ENCODE measurements at regions not wholly inside any gene's neighbourhood (a gene's known extent, or its start where the extent isn't known, plus 50 kb on each side); places are given as distances from the start of the nearest gene placed in this dataset.
"Not testable (repeated sequence)": the region's sequence is repeated elsewhere in the genome, so short reads cannot be mapped to it uniquely, and the experiment has no call there.

- H3K9me3 ChIP-seq (ENCODE audit: control insufficient read depth in 2 of 2, insufficient read depth in 1 of 2, low read depth in 1 of 2, low read length in 1 of 2); H3K27ac ChIP-seq (ENCODE audit: low read depth in 1 of 3, low read length in 2 of 3); DNase-seq; H3K4me1 ChIP-seq (ENCODE audit: control insufficient read depth in 3 of 3, insufficient read depth in 2 of 3, low read depth in 1 of 3, low read length in 2 of 3); H3K4me3 ChIP-seq (ENCODE audit: low read depth in 1 of 3, low read length in 3 of 3); FAIRE-seq; H3K36me3 ChIP-seq (ENCODE audit: control insufficient read depth in 3 of 3, insufficient read depth in 2 of 3, low read depth in 1 of 3, low read length in 3 of 3); H3K27me3 ChIP-seq (ENCODE audit: control insufficient read depth in 3 of 3, insufficient read depth in 3 of 3, low read length in 3 of 3): not testable (repeated sequence)
- 85 to 96% (median 88%) methylated on average over 1 of the region's 1 CpG for whole genome bisulfite sequencing, 3 donors
Measured at GRCh38 chr4:3997386-3997785, 229.3 kb downstream of the OTOP1 start.

GRCh38 chr4:4004036-4004435 lies 222.7 kb downstream of the OTOP1 start:
- DNase-seq; H3K36me3 ChIP-seq (ENCODE audit: control insufficient read depth in 3 of 3, insufficient read depth in 2 of 3, low read depth in 1 of 3, low read length in 3 of 3); H3K27me3 ChIP-seq (ENCODE audit: control insufficient read depth in 3 of 3, insufficient read depth in 3 of 3, low read length in 3 of 3); FAIRE-seq; H3K27ac ChIP-seq (ENCODE audit: low read depth in 1 of 3, low read length in 2 of 3); H3K4me1 ChIP-seq (ENCODE audit: control insufficient read depth in 3 of 3, insufficient read depth in 2 of 3, low read depth in 1 of 3, low read length in 2 of 3); H3K9me3 ChIP-seq (ENCODE audit: control insufficient read depth in 2 of 2, insufficient read depth in 1 of 2, low read depth in 1 of 2, low read length in 1 of 2); H3K4me3 ChIP-seq (ENCODE audit: low read depth in 1 of 3, low read length in 3 of 3): not testable (repeated sequence)
- WGBS, 3 donors = 70 to 77% (median 72%) methylated on average over 5 of the region's 5 CpGs

GRCh38 chr4:4004702-4005101 lies 222.0 kb downstream of the OTOP1 start:
- H3K36me3 ChIP-seq (ENCODE audit: control insufficient read depth in 3 of 3, insufficient read depth in 2 of 3, low read depth in 1 of 3, low read length in 3 of 3); H3K4me1 ChIP-seq (ENCODE audit: control insufficient read depth in 3 of 3, insufficient read depth in 2 of 3, low read depth in 1 of 3, low read length in 2 of 3); H3K27ac ChIP-seq (ENCODE audit: low read depth in 1 of 3, low read length in 2 of 3); H3K9me3 ChIP-seq (ENCODE audit: control insufficient read depth in 2 of 2, insufficient read depth in 1 of 2, low read depth in 1 of 2, low read length in 1 of 2); DNase-seq; H3K27me3 ChIP-seq (ENCODE audit: control insufficient read depth in 3 of 3, insufficient read depth in 3 of 3, low read length in 3 of 3); H3K4me3 ChIP-seq (ENCODE audit: low read depth in 1 of 3, low read length in 3 of 3); FAIRE-seq: not testable (repeated sequence)
- 34 to 61% (median 60%) methylated on average over 9 to 10 of the region's 10 CpGs for WGBS, 3 donors

GRCh38 chr4:4006356-4006755 lies 220.4 kb downstream of the OTOP1 start:
- FAIRE-seq; H3K27me3 ChIP-seq (ENCODE audit: control insufficient read depth in 3 of 3, insufficient read depth in 3 of 3, low read length in 3 of 3); H3K9me3 ChIP-seq (ENCODE audit: control insufficient read depth in 2 of 2, insufficient read depth in 1 of 2, low read depth in 1 of 2, low read length in 1 of 2); H3K36me3 ChIP-seq (ENCODE audit: control insufficient read depth in 3 of 3, insufficient read depth in 2 of 3, low read depth in 1 of 3, low read length in 3 of 3); H3K4me3 ChIP-seq (ENCODE audit: low read depth in 1 of 3, low read length in 3 of 3); H3K4me1 ChIP-seq (ENCODE audit: control insufficient read depth in 3 of 3, insufficient read depth in 2 of 3, low read depth in 1 of 3, low read length in 2 of 3); H3K27ac ChIP-seq (ENCODE audit: low read depth in 1 of 3, low read length in 2 of 3); DNase-seq: not testable (repeated sequence)
- 56 to 71% (median 68%) methylated on average over 10 to 11 of the region's 11 CpGs for WGBS, 3 donors

GRCh38 chr4:4019071-4019470 lies 207.7 kb downstream of the OTOP1 start:
- not testable (repeated sequence) for H3K27me3 ChIP-seq (ENCODE audit: control insufficient read depth in 3 of 3, insufficient read depth in 3 of 3, low read length in 3 of 3); H3K4me3 ChIP-seq (ENCODE audit: low read depth in 1 of 3, low read length in 3 of 3); DNase-seq; H3K9me3 ChIP-seq (ENCODE audit: control insufficient read depth in 2 of 2, insufficient read depth in 1 of 2, low read depth in 1 of 2, low read length in 1 of 2); FAIRE-seq; H3K36me3 ChIP-seq (ENCODE audit: control insufficient read depth in 3 of 3, insufficient read depth in 2 of 3, low read depth in 1 of 3, low read length in 3 of 3); H3K27ac ChIP-seq (ENCODE audit: low read depth in 1 of 3, low read length in 2 of 3); H3K4me1 ChIP-seq (ENCODE audit: control insufficient read depth in 3 of 3, insufficient read depth in 2 of 3, low read depth in 1 of 3, low read length in 2 of 3)
- WGBS, 3 donors = 36 to 57% (median 54%) methylated on average over 7 of the region's 7 CpGs

- not testable (repeated sequence) for H3K36me3 ChIP-seq (ENCODE audit: control insufficient read depth in 3 of 3, insufficient read depth in 2 of 3, low read depth in 1 of 3, low read length in 3 of 3); H3K27me3 ChIP-seq (ENCODE audit: control insufficient read depth in 3 of 3, insufficient read depth in 3 of 3, low read length in 3 of 3); DNase-seq; H3K4me1 ChIP-seq (ENCODE audit: control insufficient read depth in 3 of 3, insufficient read depth in 2 of 3, low read depth in 1 of 3, low read length in 2 of 3); H3K4me3 ChIP-seq (ENCODE audit: low read depth in 1 of 3, low read length in 3 of 3); H3K9me3 ChIP-seq (ENCODE audit: control insufficient read depth in 2 of 2, insufficient read depth in 1 of 2, low read depth in 1 of 2, low read length in 1 of 2); H3K27ac ChIP-seq (ENCODE audit: low read depth in 1 of 3, low read length in 2 of 3); FAIRE-seq
- WGBS, 3 donors = 54 to 80% (median 57%) methylated on average over 1 to 8 of the region's 15 CpGs
Measured at GRCh38 chr4:4021161-4021560, 205.6 kb downstream of the OTOP1 start.

GRCh38 chr4:4026708-4027107 lies 200.0 kb downstream of the OTOP1 start:
- 65 to 77% (median 65%) methylated on average over 4 of the region's 4 CpGs for WGBS, 3 donors

GRCh38 chr4:4028752-4029151 lies 198.0 kb downstream of the OTOP1 start:
- not testable (repeated sequence) for FAIRE-seq; H3K27me3 ChIP-seq (ENCODE audit: control insufficient read depth in 3 of 3, insufficient read depth in 3 of 3, low read length in 3 of 3)
- 78 to 83% (median 80%) methylated on average over 3 of the region's 3 CpGs for WGBS, 3 donors

More at GRCh38 chr4:4026708-4027107, 200.0 kb downstream of the OTOP1 start:
- H3K9me3 ChIP-seq (ENCODE audit: control insufficient read depth in 2 of 2, insufficient read depth in 1 of 2, low read depth in 1 of 2, low read length in 1 of 2); H3K27ac ChIP-seq (ENCODE audit: low read depth in 1 of 3, low read length in 2 of 3); H3K4me1 ChIP-seq (ENCODE audit: control insufficient read depth in 3 of 3, insufficient read depth in 2 of 3, low read depth in 1 of 3, low read length in 2 of 3); FAIRE-seq; H3K4me3 ChIP-seq (ENCODE audit: low read depth in 1 of 3, low read length in 3 of 3); DNase-seq; H3K36me3 ChIP-seq (ENCODE audit: control insufficient read depth in 3 of 3, insufficient read depth in 2 of 3, low read depth in 1 of 3, low read length in 3 of 3); H3K27me3 ChIP-seq (ENCODE audit: control insufficient read depth in 3 of 3, insufficient read depth in 3 of 3, low read length in 3 of 3): not testable (repeated sequence)

GRCh38 chr4:4030509-4030908 lies 196.2 kb downstream of the OTOP1 start:
- H3K36me3 ChIP-seq (ENCODE audit: control insufficient read depth in 3 of 3, insufficient read depth in 2 of 3, low read depth in 1 of 3, low read length in 3 of 3); DNase-seq; H3K9me3 ChIP-seq (ENCODE audit: control insufficient read depth in 2 of 2, insufficient read depth in 1 of 2, low read depth in 1 of 2, low read length in 1 of 2); H3K27ac ChIP-seq (ENCODE audit: low read depth in 1 of 3, low read length in 2 of 3); H3K4me3 ChIP-seq (ENCODE audit: low read depth in 1 of 3, low read length in 3 of 3); FAIRE-seq; H3K27me3 ChIP-seq (ENCODE audit: control insufficient read depth in 3 of 3, insufficient read depth in 3 of 3, low read length in 3 of 3); H3K4me1 ChIP-seq (ENCODE audit: control insufficient read depth in 3 of 3, insufficient read depth in 2 of 3, low read depth in 1 of 3, low read length in 2 of 3): not testable (repeated sequence)
- 44 to 63% (median 57%) methylated on average over 9 of the region's 9 CpGs for WGBS, 3 donors

More at GRCh38 chr4:4028752-4029151, 198.0 kb downstream of the OTOP1 start:
- H3K9me3 ChIP-seq (ENCODE audit: control insufficient read depth in 2 of 2, insufficient read depth in 1 of 2, low read depth in 1 of 2, low read length in 1 of 2); H3K36me3 ChIP-seq (ENCODE audit: control insufficient read depth in 3 of 3, insufficient read depth in 2 of 3, low read depth in 1 of 3, low read length in 3 of 3); H3K4me3 ChIP-seq (ENCODE audit: low read depth in 1 of 3, low read length in 3 of 3); H3K27ac ChIP-seq (ENCODE audit: low read depth in 1 of 3, low read length in 2 of 3); H3K4me1 ChIP-seq (ENCODE audit: control insufficient read depth in 3 of 3, insufficient read depth in 2 of 3, low read depth in 1 of 3, low read length in 2 of 3); DNase-seq: not testable (repeated sequence)
